NCI-H446 treated with DMSO at 0.1 percent for 48 hours (cell line): ENCODE measurements at regions not wholly inside any gene's neighbourhood (a gene's known extent, or its start where the extent isn't known, plus 50 kb on each side); places are given as distances from the start of the nearest gene placed in this dataset.
"Not testable (repeated sequence)": the region's sequence is repeated elsewhere in the genome, so short reads cannot be mapped to it uniquely, and the experiment has no call there.

ENCODE experiments used
- DNase-seq: peaks from one replicate; lab custom pipeline; 2025; lab: John Stamatoyannopoulos, UW

DNA sequence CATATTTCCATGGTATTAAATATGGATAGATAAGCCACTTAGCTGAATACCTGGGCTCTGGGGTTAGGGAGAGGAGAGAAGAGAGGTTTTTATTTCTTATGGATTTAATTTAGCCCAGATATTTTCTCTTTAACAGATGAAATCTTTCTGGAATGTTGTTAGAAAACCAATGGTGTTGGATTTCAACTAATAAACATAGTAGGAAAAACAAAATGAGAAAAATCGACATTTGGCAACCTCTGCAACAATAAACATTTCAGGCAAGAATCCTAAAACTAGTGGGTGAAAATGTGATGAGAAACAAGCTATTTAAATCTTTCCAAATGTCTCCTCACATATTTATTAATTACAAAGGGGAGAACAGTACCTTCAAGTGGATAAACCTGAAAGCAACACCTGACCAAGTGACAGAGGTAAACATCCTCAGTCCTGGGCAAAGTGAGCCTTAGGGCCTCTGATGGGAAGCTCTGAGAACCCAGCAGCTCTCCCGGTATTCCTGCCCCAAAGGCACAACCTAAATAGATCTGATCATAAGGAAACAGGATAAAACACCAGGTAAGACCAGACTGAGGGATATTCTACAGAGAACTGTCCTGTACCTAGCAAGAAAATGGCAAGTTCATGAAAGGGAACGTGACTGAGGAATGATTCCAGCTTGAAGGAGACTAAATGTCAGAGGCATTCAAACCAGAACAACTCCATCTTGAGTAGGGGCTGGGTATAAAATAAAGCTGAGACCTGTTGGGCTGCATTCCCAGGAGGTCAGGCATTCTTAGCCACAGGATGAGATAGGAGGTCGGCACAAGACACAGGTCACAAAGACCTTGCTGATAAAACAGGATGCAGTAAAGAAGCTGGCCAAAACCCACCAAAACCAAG, 163.7 kb downstream of the ESM1 start:
- DNase-seq = no peak

- DNase-seq = no peak
Observed at GRCh38 chr5:54820346-54821134, 164.9 kb downstream of the ESM1 start.

GRCh38 chr5:54807421-54807820, 178.0 kb downstream of the ESM1 start:
- no peak for DNase-seq

DNA sequence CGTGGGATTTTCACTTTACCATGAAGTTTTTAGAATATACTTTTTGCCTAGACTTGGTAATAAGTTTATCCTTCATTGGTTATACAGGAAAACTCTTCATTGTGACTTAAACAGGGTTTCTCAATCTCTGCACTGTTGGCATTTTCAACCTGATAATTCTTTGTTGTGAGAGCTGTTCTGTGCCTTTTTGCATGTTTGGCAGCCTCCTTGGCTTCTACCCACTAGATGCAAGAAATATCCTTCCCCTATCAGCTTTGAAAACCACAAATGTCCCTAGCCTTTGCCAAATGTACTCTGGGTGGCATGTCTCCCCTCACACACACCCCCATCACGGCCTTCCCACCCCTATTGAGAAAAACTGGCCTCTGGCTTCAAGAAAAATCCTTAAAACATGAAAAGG, 180.9 kb downstream of the ESM1 start:
- DNase-seq = no peak

DNA sequence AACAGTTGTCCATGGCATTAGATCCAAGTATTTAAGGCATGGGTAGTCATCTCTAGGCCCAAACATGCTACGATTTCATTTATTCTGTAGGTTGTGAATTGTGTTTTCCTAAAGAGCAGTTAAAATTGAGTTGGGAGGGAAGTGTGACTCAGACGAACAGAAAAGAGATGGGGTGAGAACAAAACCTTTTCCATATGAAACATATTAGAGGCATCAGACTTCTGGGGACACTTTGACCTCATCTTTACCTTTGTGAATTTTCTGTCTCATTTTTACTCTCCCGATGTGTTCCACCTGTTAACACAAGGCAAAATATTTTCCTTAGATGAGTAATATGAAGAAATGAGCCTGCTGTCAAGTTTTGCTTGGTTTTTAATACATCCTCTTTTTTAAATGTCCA, 181.3 kb downstream of the ESM1 start:
- DNase-seq = no peak

DNA sequence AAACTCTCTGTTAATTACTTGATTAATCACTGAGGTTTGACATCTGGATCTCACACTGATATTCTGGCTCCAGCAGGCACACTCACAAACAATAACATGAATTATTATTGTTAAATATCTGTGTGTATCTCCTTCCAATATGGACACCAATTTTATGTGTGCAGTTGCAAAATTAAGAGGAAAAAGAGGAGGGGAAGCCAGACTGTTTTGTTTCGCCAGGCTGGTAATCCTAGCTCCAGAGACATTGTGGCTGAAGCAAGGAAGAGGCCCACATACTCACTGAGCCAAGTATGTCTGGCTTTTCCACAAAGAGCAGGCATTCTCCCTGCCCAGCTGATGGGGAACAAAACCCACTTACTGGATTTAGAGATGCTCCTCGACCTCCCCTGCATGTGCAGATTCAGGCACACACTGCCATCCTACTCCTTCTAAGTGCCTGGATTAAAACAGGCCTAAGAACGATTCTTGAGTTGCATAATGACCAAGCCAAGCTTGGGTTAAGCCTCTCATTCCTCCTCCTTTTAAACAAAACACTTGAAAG, 181.9 kb downstream of the ESM1 start:
- peak; percentile 48 for DNase-seq

GRCh38 chr5:54799645-54800044, 185.7 kb downstream of the ESM1 start:
- DNase-seq = no peak

GRCh38 chr5:54795777-54796176, 189.6 kb downstream of the ESM1 start:
- no peak for DNase-seq

- DNase-seq = no peak
Observed at GRCh38 chr5:54795284-54795683, 190.1 kb downstream of the ESM1 start.

DNA sequence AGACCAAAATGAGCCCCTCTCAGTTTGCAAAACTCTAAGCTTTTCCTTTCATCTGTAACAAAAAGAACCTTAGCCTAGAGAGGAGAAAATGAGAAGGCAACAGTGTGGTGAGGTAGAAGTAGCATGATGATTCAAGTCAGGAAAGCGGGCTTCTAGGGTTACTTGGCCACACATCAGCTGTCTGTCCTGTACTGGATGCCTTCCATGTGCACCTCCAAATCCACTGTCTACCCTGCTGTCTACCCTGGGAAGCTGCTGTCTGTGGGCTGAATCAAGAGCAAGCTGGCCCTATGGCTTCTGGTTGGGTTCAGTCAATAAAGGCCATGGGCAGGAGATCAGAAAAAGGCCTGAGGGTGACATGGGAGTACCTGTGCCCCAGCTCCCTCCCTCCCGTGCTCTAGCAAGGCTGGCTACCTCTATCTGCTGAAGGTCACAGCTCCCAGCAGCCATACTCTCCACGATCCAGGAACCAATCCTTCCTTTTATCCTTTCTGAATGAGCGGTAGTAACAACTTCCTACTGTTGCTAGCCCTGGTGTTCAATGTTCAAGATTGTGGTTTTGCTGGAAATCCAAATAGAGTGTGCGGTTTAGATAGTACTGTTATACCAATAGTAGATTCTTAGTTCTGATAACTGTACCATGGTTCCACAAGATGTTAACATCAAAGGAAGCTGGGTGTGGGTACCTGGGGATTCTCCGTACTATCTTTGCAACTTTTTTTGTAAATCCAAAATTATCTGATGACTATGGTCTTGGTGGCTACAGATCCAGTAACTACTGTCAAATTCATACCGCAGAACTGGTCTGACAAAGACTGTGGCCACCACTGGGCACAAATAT, 191.0 kb downstream of the ESM1 start:
- DNase-seq = no peak

GRCh38 chr5:54793468-54794134, 191.8 kb downstream of the ESM1 start:
- no peak for DNase-seq

DNA sequence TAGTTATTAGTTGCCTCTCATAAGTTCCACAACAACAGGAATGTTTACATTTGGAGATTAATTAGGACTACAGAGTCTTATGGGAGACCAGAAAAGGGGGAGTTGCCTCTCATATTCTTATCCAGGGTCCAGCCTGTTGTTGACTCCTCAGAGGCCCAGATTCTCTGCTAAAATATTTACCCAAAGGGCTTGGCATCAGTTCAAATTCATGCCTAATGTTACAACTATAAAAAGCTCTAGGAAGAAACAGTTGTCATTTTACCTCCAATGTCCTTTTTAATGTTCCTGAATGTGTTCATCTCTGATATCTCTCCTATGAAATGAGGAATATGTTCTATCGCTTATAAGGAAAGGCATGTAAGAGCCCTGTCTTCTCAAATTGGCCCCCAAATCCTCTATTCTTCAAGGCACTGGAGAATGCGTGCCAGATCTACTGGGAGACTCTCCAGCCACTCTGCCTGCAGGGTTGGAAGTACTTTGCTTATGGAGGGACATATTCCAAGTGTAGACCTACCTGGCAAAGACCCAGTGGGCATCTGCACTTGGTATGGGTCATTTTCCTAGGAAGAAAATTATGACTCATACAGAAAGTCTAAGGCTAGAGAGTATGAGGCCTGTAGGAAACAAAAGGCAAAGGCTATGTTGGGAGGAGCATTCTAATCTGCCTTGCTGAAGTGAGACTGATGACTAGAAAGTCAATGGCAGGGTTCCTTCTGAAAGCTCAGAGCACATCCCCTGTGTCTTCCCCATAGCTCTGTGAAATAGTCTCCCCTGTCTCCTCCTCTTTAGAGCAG, 192.6 kb downstream of the ESM1 start:
- DNase-seq = peak; percentile 76

DNA sequence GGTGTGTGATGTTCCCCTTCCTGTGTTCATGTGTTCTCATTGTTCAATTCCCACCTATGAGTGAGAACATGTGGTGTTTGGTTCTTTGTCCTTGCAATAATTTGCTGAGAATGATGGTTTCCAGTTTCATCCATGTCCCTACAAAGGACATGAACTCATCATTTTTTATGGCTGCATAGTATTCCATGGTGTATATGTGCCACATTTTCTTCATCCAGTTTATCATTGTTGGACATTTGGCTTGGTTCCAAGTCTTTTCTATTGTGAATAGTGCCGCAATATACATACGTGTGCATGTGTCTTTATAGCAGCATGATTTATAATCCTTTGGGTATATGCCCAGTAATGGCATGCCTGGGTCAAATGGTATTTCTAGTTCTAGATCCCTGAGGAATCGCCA, 197.5 kb downstream of the ESM1 start:
- not testable (repeated sequence) for DNase-seq

DNA sequence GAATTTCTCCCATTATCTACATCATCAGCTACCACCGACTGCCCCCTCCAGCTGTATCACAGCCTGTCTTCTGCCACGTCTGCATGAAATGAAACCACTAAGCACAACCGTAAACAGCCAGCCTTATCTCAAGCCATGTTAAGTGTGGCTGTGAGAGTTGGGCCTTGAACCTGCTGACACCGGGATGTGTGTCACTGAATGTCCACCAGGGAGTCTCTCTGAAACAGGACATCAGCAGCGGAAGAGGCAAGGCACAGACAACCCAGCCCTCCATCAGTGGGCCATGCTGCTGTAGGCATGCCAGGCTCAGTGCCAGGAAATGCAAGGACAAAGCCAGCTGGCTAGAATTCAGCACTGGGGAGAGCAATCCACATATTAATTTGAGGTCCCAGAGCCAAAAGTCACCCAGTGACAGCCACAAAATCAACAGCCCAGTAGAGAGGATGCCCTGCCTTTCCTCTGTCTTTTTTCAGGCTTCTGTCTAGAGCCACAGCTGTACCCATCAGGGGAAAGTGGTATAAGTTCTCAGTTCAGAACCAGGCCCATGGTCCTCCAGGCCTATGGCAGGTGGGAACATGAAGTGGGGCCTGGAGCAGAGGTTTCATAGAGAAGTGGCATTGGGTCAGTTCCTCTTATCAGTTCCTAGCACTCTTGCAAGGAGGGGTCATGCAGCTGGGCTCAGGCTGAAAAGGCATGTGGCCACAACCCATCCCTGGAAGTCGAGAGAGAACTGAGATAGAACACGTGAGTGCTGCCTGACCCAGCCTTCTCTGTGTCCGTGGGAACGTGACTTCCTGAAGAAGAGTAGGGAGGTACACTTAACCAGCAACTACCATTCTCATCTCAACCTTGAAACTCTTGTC, 199.4 kb downstream of the ESM1 start:
- no peak for DNase-seq

DNA sequence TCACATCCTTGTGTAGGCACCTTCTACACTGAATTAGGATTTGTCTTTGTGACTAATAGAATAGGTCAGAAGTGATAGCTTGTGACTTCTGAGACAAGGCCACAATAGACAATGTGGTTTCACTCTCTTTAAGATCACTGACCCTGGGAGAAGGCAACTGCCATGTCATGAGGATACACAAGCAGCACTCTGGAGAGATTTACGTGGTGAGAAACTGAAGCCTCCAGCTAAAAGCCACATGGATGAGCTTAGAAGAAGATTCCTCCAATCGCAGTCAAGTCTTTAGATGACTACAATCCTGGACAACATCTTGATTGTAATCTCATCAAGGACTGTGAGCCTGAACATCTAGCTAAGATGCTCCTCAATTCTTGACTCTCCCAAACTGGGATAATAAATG, 206.6 kb downstream of the ESM1 start:
- DNase-seq = no peak

GRCh38 chr5:54775645-54776044, 209.7 kb downstream of the ESM1 start:
- no peak for DNase-seq

GRCh38 chr5:54774281-54775170, 210.9 kb downstream of the ESM1 start:
- DNase-seq = no peak

- no peak for DNase-seq
Observed at GRCh38 chr5:54772684-54773083, 212.7 kb downstream of the ESM1 start.

DNA sequence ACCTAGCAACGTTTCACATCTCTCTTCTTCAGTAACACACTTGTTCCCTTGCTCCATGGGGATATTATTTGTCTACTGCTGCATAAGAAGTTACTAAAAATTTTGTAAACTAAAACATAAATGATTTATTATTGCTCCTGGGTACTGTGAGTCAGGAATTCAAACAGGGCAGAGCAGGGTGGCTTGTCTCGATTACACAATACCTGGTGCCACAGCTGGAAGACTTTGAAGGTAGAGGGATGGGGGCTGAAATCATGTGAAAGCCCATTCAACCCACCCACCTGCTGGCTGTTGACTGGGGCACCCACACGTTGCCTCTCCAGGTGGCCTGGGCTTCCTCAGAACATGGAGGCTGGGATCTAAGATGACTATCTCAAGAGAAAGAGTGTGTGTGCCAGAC, 213.2 kb downstream of the ESM1 start:
- no peak for DNase-seq
